BLaER1 treated with 17β-estradiol and CSF1 and Interleukin-3, amounts not matched to agents 10 nM and 100 nM (cell line): ENCODE measurements at regions not wholly inside any gene's neighbourhood (a gene's known extent, or its start where the extent isn't known, plus 50 kb on each side); places are given as distances from the start of the nearest gene placed in this dataset.
A peak's percentile ranks its signal among the peaks of the same experiment; 100 is the strongest.

Experiments used
- H3K27ac ChIP-seq, 11 experiments: shearing (Covaris generic); formaldehyde crosslinking; 2 replicates each; pipeline ENCODE4 v1.8.1; 2022
- H3K27me3 ChIP-seq, 11 experiments: shearing (Covaris generic); formaldehyde crosslinking; 2 replicates each; pipeline ENCODE4 v1.8.1; 2022
- H3K36me3 ChIP-seq, 11 experiments: shearing (Covaris generic); formaldehyde crosslinking; 2 replicates each; pipeline ENCODE4 v1.8.1; 2022
- H3K4me1 ChIP-seq, 10 experiments: shearing (Covaris generic); formaldehyde crosslinking; 2 replicates each; pipeline ENCODE4 v1.8.1; 2022
- H3K4me2 ChIP-seq, 11 experiments: shearing (Covaris generic); formaldehyde crosslinking; 2 replicates each; pipeline ENCODE4 v1.8.1; 2022
- H3K4me3 ChIP-seq, 10 experiments: shearing (Covaris generic); formaldehyde crosslinking; 2 replicates each; pipeline ENCODE4 v1.8.1; 2022
- H3K9ac ChIP-seq, 11 experiments: shearing (Covaris generic); formaldehyde crosslinking; 2 replicates each; pipeline ENCODE4 v1.8.1; 2022
- H3K9me3 ChIP-seq, 11 experiments: shearing (Covaris generic); formaldehyde crosslinking; replicated peaks in 1 of 11; 2 replicates each; pipeline ENCODE4 v1.8.1; 2022
- H4K20me1 ChIP-seq, 11 experiments: shearing (Covaris generic); formaldehyde crosslinking; 2 replicates each; pipeline ENCODE4 v1.8.1; 2022
- Cebpa-rat ChIP-seq, 11 experiments: shearing (Covaris generic); IDR thresholded peaks; 2 replicates each; pipeline ENCODE4 v1.8.1; 2022

- H3K9me3 ChIP-seq: no peaks in the 10 kb centered on the region
- no peak overlapping the region for H3K4me2 ChIP-seq
- H3K27ac ChIP-seq: no peak overlapping the region
- H3K27me3 ChIP-seq: no peaks in the 10 kb centered on the region
- no peaks in the 10 kb centered on the region for H4K20me1 ChIP-seq
- no peak overlapping the region for H3K9ac ChIP-seq
- H3K4me3 ChIP-seq: no peak overlapping the region
- peaks cover 0 to 8% (median 0%) of the 10 kb centered on the region in 10 experiments; a peak in 2 of 20 replicates for H3K4me1 ChIP-seq
- no peaks in the 10 kb centered on the region for H3K36me3 ChIP-seq
- TF ChIP-seq Cebpa-rat (IDR thresholded peaks at IDR 0.05): no peak
These were observed 625.6 kb downstream of the TMEM114 start for GRCh38 chr16:7964744-7965143.

GRCh38 chr16:7964167-7964566 is 626.1 kb downstream of the TMEM114 start:
- Histone ChIP-seq H3K9ac (no peak overlapping the region), H4K20me1 (no peaks in the 10 kb centered on the region), H3K36me3 (no peaks in the 10 kb centered on the region), H3K4me2 (no peak overlapping the region), H3K27ac (no peak overlapping the region), H3K4me3 (no peak overlapping the region), H3K4me1 (peaks cover 0 to 8% (median 0%) of the 10 kb centered on the region in 10 experiments; a peak in 2 of 20 replicates), H3K9me3 (no peaks in the 10 kb centered on the region), H3K27me3 (no peaks in the 10 kb centered on the region)
- TF ChIP-seq Cebpa-rat (IDR thresholded peaks at IDR 0.05): no peak

GRCh38 chr16:7962091-7962879 is 628.0 kb downstream of the TMEM114 start:
- Histone ChIP-seq H3K4me1 (no peaks in the 10 kb centered on the region), H3K9ac (no peak overlapping the region), H3K36me3 (no peaks in the 10 kb centered on the region), H3K27me3 (no peaks in the 10 kb centered on the region), H3K9me3 (0 out of 22 replicates have a peak, but pooled peaks cover 0 to 4% (median 0%) of the 10 kb centered on the region in 11 experiments), H3K27ac (no peak overlapping the region), H3K4me2 (no peak overlapping the region), H4K20me1 (no peaks in the 10 kb centered on the region), H3K4me3 (no peak overlapping the region)
- no peak for TF ChIP-seq Cebpa-rat (IDR thresholded peaks at IDR 0.05)

GRCh38 chr16:7957151-7957550 is 624.5 kb downstream of the RBFOX1 start:
- Histone ChIP-seq H3K9ac (no peak overlapping the region), H3K4me3 (no peak overlapping the region), H3K4me2 (no peak overlapping the region), H4K20me1 (no peaks in the 10 kb centered on the region), H3K36me3 (no peaks in the 10 kb centered on the region), H3K27ac (no peak overlapping the region), H3K9me3 (0 out of 22 replicates have a peak, but pooled peaks cover 0 to 4% (median 0%) of the 10 kb centered on the region in 11 experiments), H3K4me1 (no peaks in the 10 kb centered on the region), H3K27me3 (no peaks in the 10 kb centered on the region)
- no peak for TF ChIP-seq Cebpa-rat (IDR thresholded peaks at IDR 0.05)

GRCh38 chr16:7953360-7953759 is 620.7 kb downstream of the RBFOX1 start:
- H3K4me1 ChIP-seq: no peaks in the 10 kb centered on the region
- no peak overlapping the region for H3K4me2 ChIP-seq
- no peak for TF ChIP-seq Cebpa-rat (IDR thresholded peaks at IDR 0.05)
- no peaks in the 10 kb centered on the region for H4K20me1 ChIP-seq
- H3K27me3 ChIP-seq: no peaks in the 10 kb centered on the region
- H3K27ac ChIP-seq: no peak overlapping the region
- H3K4me3 ChIP-seq: no peak overlapping the region
- no peaks in the 10 kb centered on the region for H3K9me3 ChIP-seq
- H3K36me3 ChIP-seq: no peaks in the 10 kb centered on the region
- H3K9ac ChIP-seq: no peak overlapping the region

GRCh38 chr16:7946142-7946541 is 613.5 kb downstream of the RBFOX1 start:
- H3K4me2 ChIP-seq: no peak overlapping the region
- no peaks in the 10 kb centered on the region for H4K20me1 ChIP-seq
- H3K4me1 ChIP-seq: peaks cover 0 to 4% (median 0%) of the 10 kb centered on the region in 10 experiments; a peak in 2 of 20 replicates
- no peak overlapping the region for H3K4me3 ChIP-seq
- H3K27ac ChIP-seq: no peak overlapping the region
- H3K9me3 ChIP-seq: no peaks in the 10 kb centered on the region
- no peaks in the 10 kb centered on the region for H3K27me3 ChIP-seq
- H3K9ac ChIP-seq: no peak overlapping the region
- H3K36me3 ChIP-seq: no peaks in the 10 kb centered on the region
- TF ChIP-seq Cebpa-rat (IDR thresholded peaks at IDR 0.05): no peak

- no peaks in the 10 kb centered on the region for H3K36me3 ChIP-seq
- peak overlapping the region in 2 of 11 experiments; percentile 58 to 76; a peak in 3 of 22 replicates for H3K4me2 ChIP-seq
- peaks cover 0 to 31% (median 5%) of the 10 kb centered on the region in 10 experiments; a peak in 7 of 20 replicates for H3K4me1 ChIP-seq
- H3K4me3 ChIP-seq: no peak overlapping the region
- no peaks in the 10 kb centered on the region for H3K27me3 ChIP-seq
- TF ChIP-seq Cebpa-rat (IDR thresholded peaks at IDR 0.05): no peak
- H3K9me3 ChIP-seq: no peaks in the 10 kb centered on the region
- peak overlapping the region in 3 of 11 experiments; percentile 16 to 72 (median 66); a peak in 4 of 22 replicates for H3K9ac ChIP-seq
- H3K27ac ChIP-seq: peak overlapping the region in 3 of 11 experiments; percentile 66 to 87 (median 79); a peak in 5 of 22 replicates
- no peaks in the 10 kb centered on the region for H4K20me1 ChIP-seq
These were observed 605.5 kb downstream of the RBFOX1 start for GRCh38 chr16:7938175-7938574.

GRCh38 chr16:7921345-7921744 is 588.7 kb downstream of the RBFOX1 start:
- H3K4me2 ChIP-seq: no peak overlapping the region
- no peak overlapping the region for H3K4me3 ChIP-seq
- peaks cover 0 to 5% (median 0%) of the 10 kb centered on the region in 11 experiments; a peak in 1 of 22 replicates for H3K9me3 ChIP-seq
- H3K27ac ChIP-seq: no peak overlapping the region
- H3K4me1 ChIP-seq: no peaks in the 10 kb centered on the region
- H3K27me3 ChIP-seq: no peaks in the 10 kb centered on the region
- H3K9ac ChIP-seq: no peak overlapping the region
- no peaks in the 10 kb centered on the region for H3K36me3 ChIP-seq
- no peak for TF ChIP-seq Cebpa-rat (IDR thresholded peaks at IDR 0.05)
- no peaks in the 10 kb centered on the region for H4K20me1 ChIP-seq

- Histone ChIP-seq H4K20me1 (no peaks in the 10 kb centered on the region), H3K27ac (no peak overlapping the region), H3K27me3 (no peaks in the 10 kb centered on the region), H3K36me3 (no peaks in the 10 kb centered on the region), H3K9ac (no peak overlapping the region), H3K4me1 (no peaks in the 10 kb centered on the region), H3K9me3 (peaks cover 0 to 5% (median 0%) of the 10 kb centered on the region in 11 experiments; a peak in 1 of 22 replicates), H3K4me2 (no peak overlapping the region), H3K4me3 (no peak overlapping the region)
- TF ChIP-seq Cebpa-rat (IDR thresholded peaks at IDR 0.05): no peak
These were observed 587.1 kb downstream of the RBFOX1 start for GRCh38 chr16:7919782-7920181.

GRCh38 chr16:7914748-7915147 is 582.1 kb downstream of the RBFOX1 start:
- TF ChIP-seq Cebpa-rat (IDR thresholded peaks at IDR 0.05): no peak
- H3K4me1 ChIP-seq: no peaks in the 10 kb centered on the region

More at GRCh38 chr16:7914748-7915147, 582.1 kb downstream of the RBFOX1 start:
- Histone ChIP-seq H3K9ac (no peak overlapping the region), H3K27ac (no peak overlapping the region), H3K4me2 (no peak overlapping the region), H3K36me3 (no peaks in the 10 kb centered on the region), H3K27me3 (no peaks in the 10 kb centered on the region), H3K9me3 (no peaks in the 10 kb centered on the region), H3K4me3 (no peak overlapping the region), H4K20me1 (no peaks in the 10 kb centered on the region)
